ENCODE measurements at regions not wholly inside any gene's neighbourhood (a gene's known extent, or its start where the extent isn't known, plus 50 kb on each side); places are given as distances from the start of the nearest gene placed in this dataset.

- no peaks in the 10 kb centered on the region for H3K9me3 ChIP-seq (ENCODE audit: control insufficient read depth in 2 of 2, insufficient read depth in 1 of 2, low read length in 1 of 2)
- H3K4me3 ChIP-seq (ENCODE audit: low read length in 2 of 2), result no peak overlapping the region
- no peak for DNase-seq (ENCODE audit: low read depth in 6 of 9, low spot score in 9 of 9)
- H3K27me3 ChIP-seq (ENCODE audit: control insufficient read depth in 2 of 2, insufficient read depth in 1 of 2, low read length in 1 of 2), result no peaks in the 10 kb centered on the region
- H3K27ac ChIP-seq (ENCODE audit: low read depth in 1 of 2, low read length in 1 of 2), result no peak overlapping the region
- peaks cover 4 to 7% of the 10 kb centered on the region in 2 donors for H3K4me1 ChIP-seq (ENCODE audit: control insufficient read depth in 2 of 2, insufficient read depth in 2 of 2, low read length in 2 of 2)
- 98% methylated on average over 3 of the region's 3 CpGs for WGBS
- H3K36me3 ChIP-seq (ENCODE audit: control insufficient read depth in 2 of 2, insufficient read depth in 2 of 2, low read length in 1 of 2), result no peaks in the 10 kb centered on the region
Observed at GRCh38 chr2:7904319-7904718, 777.5 kb upstream of the ID2 start.

- Histone ChIP-seq H3K27me3 (ENCODE audit: control insufficient read depth in 2 of 2, insufficient read depth in 1 of 2, low read length in 1 of 2) (no peaks in the 10 kb centered on the region), H3K4me1 (ENCODE audit: control insufficient read depth in 2 of 2, insufficient read depth in 2 of 2, low read length in 2 of 2) (no peaks in the 10 kb centered on the region), H3K9me3 (ENCODE audit: control insufficient read depth in 2 of 2, insufficient read depth in 1 of 2, low read length in 1 of 2) (no peaks in the 10 kb centered on the region), H3K36me3 (ENCODE audit: control insufficient read depth in 2 of 2, insufficient read depth in 2 of 2, low read length in 1 of 2) (no peaks in the 10 kb centered on the region), H3K27ac (ENCODE audit: low read depth in 1 of 2, low read length in 1 of 2) (no peak overlapping the region), H3K4me3 (ENCODE audit: low read length in 2 of 2) (no peak overlapping the region)
- no peak for DNase-seq (ENCODE audit: low read depth in 6 of 9, low spot score in 9 of 9)
- WGBS, result 93% methylated on average over 12 of the region's 12 CpGs
Observed at GRCh38 chr2:7905756-7906155, 776.1 kb upstream of the ID2 start.

- H3K27ac ChIP-seq (ENCODE audit: low read depth in 1 of 2, low read length in 1 of 2), result no peak overlapping the region
- H3K9me3 ChIP-seq (ENCODE audit: control insufficient read depth in 2 of 2, insufficient read depth in 1 of 2, low read length in 1 of 2), result no peaks in the 10 kb centered on the region
- H3K27me3 ChIP-seq (ENCODE audit: control insufficient read depth in 2 of 2, insufficient read depth in 1 of 2, low read length in 1 of 2), result no peaks in the 10 kb centered on the region
- no peak for DNase-seq (ENCODE audit: low read depth in 6 of 9, low spot score in 9 of 9)
- no peaks in the 10 kb centered on the region for H3K36me3 ChIP-seq (ENCODE audit: control insufficient read depth in 2 of 2, insufficient read depth in 2 of 2, low read length in 1 of 2)
- H3K4me1 ChIP-seq (ENCODE audit: control insufficient read depth in 2 of 2, insufficient read depth in 2 of 2, low read length in 2 of 2), result no peaks in the 10 kb centered on the region
- H3K4me3 ChIP-seq (ENCODE audit: low read length in 2 of 2), result no peak overlapping the region
- 95% methylated on average over 6 of the region's 6 CpGs for WGBS
Observed at GRCh38 chr2:7906431-7906830, 775.4 kb upstream of the ID2 start.

DNA sequence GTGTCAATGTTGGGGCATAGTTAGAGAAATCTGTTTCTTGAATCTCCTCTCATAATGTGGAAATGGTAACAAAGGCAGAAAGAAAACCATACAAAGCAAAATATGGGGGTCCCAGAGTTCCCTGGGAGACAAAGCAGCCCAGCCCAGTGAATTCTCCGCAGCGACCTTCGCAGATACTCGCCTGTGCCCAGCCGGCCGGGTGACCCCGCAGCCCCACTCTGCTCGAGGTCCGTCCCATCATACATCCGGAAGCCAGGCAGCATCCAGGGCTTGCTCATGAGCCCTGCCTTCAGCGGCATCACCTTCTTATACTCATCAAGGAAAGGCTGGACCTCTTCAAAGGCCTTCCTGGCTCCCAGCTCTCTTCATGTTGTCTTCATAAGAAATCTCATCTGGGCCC lies 774.8 kb upstream of the ID2 start:
- 96% methylated on average over 11 of the region's 11 CpGs for WGBS
- no peak for DNase-seq (ENCODE audit: low read depth in 6 of 9, low spot score in 9 of 9)

GRCh38 chr2:7910752-7911151 lies 771.1 kb upstream of the ID2 start:
- no peaks in the 10 kb centered on the region for H3K9me3 ChIP-seq (ENCODE audit: control insufficient read depth in 2 of 2, insufficient read depth in 1 of 2, low read length in 1 of 2)
- WGBS, result 95% methylated on average over 3 of the region's 3 CpGs
- no peaks in the 10 kb centered on the region for H3K4me1 ChIP-seq (ENCODE audit: control insufficient read depth in 2 of 2, insufficient read depth in 2 of 2, low read length in 2 of 2)
- H3K36me3 ChIP-seq (ENCODE audit: control insufficient read depth in 2 of 2, insufficient read depth in 2 of 2, low read length in 1 of 2), result no peaks in the 10 kb centered on the region
- no peaks in the 10 kb centered on the region for H3K27me3 ChIP-seq (ENCODE audit: control insufficient read depth in 2 of 2, insufficient read depth in 1 of 2, low read length in 1 of 2)
- H3K4me3 ChIP-seq (ENCODE audit: low read length in 2 of 2), result no peak overlapping the region
- DNase-seq (ENCODE audit: low read depth in 6 of 9, low spot score in 9 of 9), result no peak
- H3K27ac ChIP-seq (ENCODE audit: low read depth in 1 of 2, low read length in 1 of 2), result no peak overlapping the region

More for the DNA sequence above, 774.8 kb upstream of the ID2 start:
- Histone ChIP-seq H3K27ac (ENCODE audit: low read depth in 1 of 2, low read length in 1 of 2) (no peak overlapping the region), H3K9me3 (ENCODE audit: control insufficient read depth in 2 of 2, insufficient read depth in 1 of 2, low read length in 1 of 2) (no peaks in the 10 kb centered on the region), H3K4me3 (ENCODE audit: low read length in 2 of 2) (no peak overlapping the region), H3K4me1 (ENCODE audit: control insufficient read depth in 2 of 2, insufficient read depth in 2 of 2, low read length in 2 of 2) (no peaks in the 10 kb centered on the region), H3K27me3 (ENCODE audit: control insufficient read depth in 2 of 2, insufficient read depth in 1 of 2, low read length in 1 of 2) (no peaks in the 10 kb centered on the region), H3K36me3 (ENCODE audit: control insufficient read depth in 2 of 2, insufficient read depth in 2 of 2, low read length in 1 of 2) (no peaks in the 10 kb centered on the region)

DNA sequence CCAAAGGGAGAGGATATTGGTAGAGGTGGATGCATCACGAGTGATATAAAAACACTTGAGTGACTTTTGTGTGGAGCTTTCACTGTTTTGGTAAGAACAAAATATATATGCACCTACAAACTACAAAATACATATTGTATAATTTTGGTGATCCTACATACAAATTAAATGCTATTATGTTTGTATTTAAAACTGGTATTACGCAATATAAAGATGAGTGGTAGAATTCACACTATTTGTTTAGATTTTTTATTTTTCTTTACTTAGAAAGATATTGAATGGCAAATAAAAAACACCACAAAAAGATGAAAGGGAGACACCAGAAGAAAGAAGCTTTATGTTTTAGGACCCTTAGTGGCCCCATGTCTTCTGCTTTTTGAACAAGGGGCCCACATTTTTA lies 770.7 kb upstream of the ID2 start:
- Histone ChIP-seq H3K9me3 (ENCODE audit: control insufficient read depth in 2 of 2, insufficient read depth in 1 of 2, low read length in 1 of 2) (no peaks in the 10 kb centered on the region), H3K27me3 (ENCODE audit: control insufficient read depth in 2 of 2, insufficient read depth in 1 of 2, low read length in 1 of 2) (no peaks in the 10 kb centered on the region), H3K36me3 (ENCODE audit: control insufficient read depth in 2 of 2, insufficient read depth in 2 of 2, low read length in 1 of 2) (no peaks in the 10 kb centered on the region), H3K4me1 (ENCODE audit: control insufficient read depth in 2 of 2, insufficient read depth in 2 of 2, low read length in 2 of 2) (no peaks in the 10 kb centered on the region), H3K4me3 (ENCODE audit: low read length in 2 of 2) (no peak overlapping the region), H3K27ac (ENCODE audit: low read depth in 1 of 2, low read length in 1 of 2) (no peak overlapping the region)
- DNase-seq (ENCODE audit: low read depth in 6 of 9, low spot score in 9 of 9), result no peak
- 98% methylated on average over 2 of the region's 2 CpGs for WGBS

DNA sequence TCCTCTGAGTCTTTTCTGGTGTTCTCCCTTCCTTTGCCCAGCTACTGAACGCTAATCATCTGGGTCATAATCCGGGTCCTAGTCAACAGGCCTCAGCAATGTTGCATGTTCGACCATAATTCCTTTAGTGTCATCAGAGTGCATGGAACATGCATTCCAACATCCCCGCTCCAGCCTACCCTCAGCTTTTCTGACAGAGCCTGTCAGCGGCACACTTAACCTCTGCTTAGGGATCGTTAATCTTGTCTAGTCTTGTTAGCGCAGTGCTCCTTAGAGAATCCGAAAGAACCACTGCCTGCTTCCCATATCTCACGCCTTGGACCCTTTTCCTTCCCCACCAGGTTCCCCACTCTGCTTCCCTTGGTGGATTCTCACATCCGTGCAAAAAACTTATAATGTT lies 767.9 kb upstream of the ID2 start:
- H3K9me3 ChIP-seq (ENCODE audit: control insufficient read depth in 2 of 2, insufficient read depth in 1 of 2, low read length in 1 of 2), result no peaks in the 10 kb centered on the region
- DNase-seq (ENCODE audit: low read depth in 6 of 9, low spot score in 9 of 9), result no peak
- no peaks in the 10 kb centered on the region for H3K4me1 ChIP-seq (ENCODE audit: control insufficient read depth in 2 of 2, insufficient read depth in 2 of 2, low read length in 2 of 2)
- H3K36me3 ChIP-seq (ENCODE audit: control insufficient read depth in 2 of 2, insufficient read depth in 2 of 2, low read length in 1 of 2), result no peaks in the 10 kb centered on the region
- no peak overlapping the region for H3K27ac ChIP-seq (ENCODE audit: low read depth in 1 of 2, low read length in 1 of 2)
- no peak overlapping the region for H3K4me3 ChIP-seq (ENCODE audit: low read length in 2 of 2)
- H3K27me3 ChIP-seq (ENCODE audit: control insufficient read depth in 2 of 2, insufficient read depth in 1 of 2, low read length in 1 of 2), result no peaks in the 10 kb centered on the region
- 92% methylated on average over 10 of the region's 10 CpGs for WGBS

DNA sequence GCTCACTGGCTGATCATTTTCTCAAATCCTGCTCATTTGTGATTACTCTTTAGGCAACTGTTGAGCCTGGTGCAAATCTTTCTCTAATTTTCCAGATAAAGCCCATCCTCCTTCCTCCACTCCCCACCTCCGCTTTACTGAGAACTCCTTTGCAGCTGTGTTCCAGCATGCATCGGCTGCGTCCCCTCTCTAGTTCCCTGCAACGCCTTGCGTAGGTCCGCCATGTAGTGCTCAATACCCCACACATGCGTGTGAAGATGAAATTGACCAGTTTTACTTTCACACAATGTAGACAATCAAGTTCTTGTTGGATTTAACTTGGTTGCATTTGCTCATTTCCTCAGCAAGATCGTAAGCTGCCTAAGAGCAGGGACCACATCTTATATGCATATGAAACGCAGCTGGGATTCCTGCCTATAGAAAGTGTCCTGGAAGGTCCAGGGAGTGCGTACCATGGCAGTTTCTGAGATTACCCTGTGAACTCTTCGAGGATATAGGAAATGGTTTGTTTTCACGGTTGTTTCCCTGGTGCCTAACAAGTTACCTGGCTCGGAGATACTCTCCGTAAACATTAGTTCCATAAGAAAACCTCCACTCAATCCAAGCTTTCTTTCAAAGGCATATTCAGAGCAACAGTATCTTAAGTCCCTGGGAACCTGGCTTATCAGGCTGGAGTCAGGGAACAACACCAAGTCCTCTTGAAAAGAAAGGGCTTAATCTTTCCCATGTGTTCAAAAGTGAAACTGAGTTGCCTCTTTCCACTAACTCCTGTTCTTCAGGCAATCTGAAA lies 766.4 kb upstream of the ID2 start:
- DNase-seq (ENCODE audit: low read depth in 6 of 9, low spot score in 9 of 9), result no peak
- H3K27ac ChIP-seq (ENCODE audit: low read depth in 1 of 2, low read length in 1 of 2), result no peak overlapping the region
- H3K4me3 ChIP-seq (ENCODE audit: low read length in 2 of 2), result no peak overlapping the region
- no peaks in the 10 kb centered on the region for H3K4me1 ChIP-seq (ENCODE audit: control insufficient read depth in 2 of 2, insufficient read depth in 2 of 2, low read length in 2 of 2)
- WGBS, result 96% methylated on average over 14 of the region's 14 CpGs
- H3K36me3 ChIP-seq (ENCODE audit: control insufficient read depth in 2 of 2, insufficient read depth in 2 of 2, low read length in 1 of 2), result no peaks in the 10 kb centered on the region
- H3K27me3 ChIP-seq (ENCODE audit: control insufficient read depth in 2 of 2, insufficient read depth in 1 of 2, low read length in 1 of 2), result no peaks in the 10 kb centered on the region
- no peaks in the 10 kb centered on the region for H3K9me3 ChIP-seq (ENCODE audit: control insufficient read depth in 2 of 2, insufficient read depth in 1 of 2, low read length in 1 of 2)

DNA sequence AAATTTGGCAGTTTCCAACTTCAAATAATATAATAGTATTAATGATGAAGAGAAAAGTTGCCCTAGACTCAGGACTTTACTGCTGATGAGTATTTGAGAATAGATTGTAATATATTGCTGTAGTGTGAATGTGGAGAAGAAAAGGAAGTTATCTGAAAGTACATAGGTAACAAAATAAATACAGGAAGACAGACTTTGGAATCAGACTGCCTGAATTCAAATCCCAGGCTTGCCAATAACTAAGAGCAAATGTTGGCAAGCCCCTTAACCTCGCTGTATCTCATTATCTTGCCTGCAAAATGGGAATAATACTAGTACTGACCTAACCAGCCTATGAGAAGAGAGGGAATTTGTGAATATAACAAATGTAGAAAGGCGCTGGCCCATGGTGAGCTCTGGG lies 765.2 kb upstream of the ID2 start:
- H3K36me3 ChIP-seq (ENCODE audit: control insufficient read depth in 2 of 2, insufficient read depth in 2 of 2, low read length in 1 of 2), result no peaks in the 10 kb centered on the region
- H3K9me3 ChIP-seq (ENCODE audit: control insufficient read depth in 2 of 2, insufficient read depth in 1 of 2, low read length in 1 of 2), result no peaks in the 10 kb centered on the region
- DNase-seq (ENCODE audit: low read depth in 6 of 9, low spot score in 9 of 9), result no peak
- no peak overlapping the region for H3K27ac ChIP-seq (ENCODE audit: low read depth in 1 of 2, low read length in 1 of 2)
- WGBS, result 96% methylated on average over 2 of the region's 2 CpGs
- H3K4me3 ChIP-seq (ENCODE audit: low read length in 2 of 2), result no peak overlapping the region
- no peaks in the 10 kb centered on the region for H3K27me3 ChIP-seq (ENCODE audit: control insufficient read depth in 2 of 2, insufficient read depth in 1 of 2, low read length in 1 of 2)
- H3K4me1 ChIP-seq (ENCODE audit: control insufficient read depth in 2 of 2, insufficient read depth in 2 of 2, low read length in 2 of 2), result no peaks in the 10 kb centered on the region
